ENCODE measurements at regions not wholly inside any gene's neighbourhood (a gene's known extent, or its start where the extent isn't known, plus 50 kb on each side); places are given as distances from the start of the nearest gene placed in this dataset.
A peak's percentile ranks its signal among the peaks of the same experiment; 100 is the strongest.

DNA sequence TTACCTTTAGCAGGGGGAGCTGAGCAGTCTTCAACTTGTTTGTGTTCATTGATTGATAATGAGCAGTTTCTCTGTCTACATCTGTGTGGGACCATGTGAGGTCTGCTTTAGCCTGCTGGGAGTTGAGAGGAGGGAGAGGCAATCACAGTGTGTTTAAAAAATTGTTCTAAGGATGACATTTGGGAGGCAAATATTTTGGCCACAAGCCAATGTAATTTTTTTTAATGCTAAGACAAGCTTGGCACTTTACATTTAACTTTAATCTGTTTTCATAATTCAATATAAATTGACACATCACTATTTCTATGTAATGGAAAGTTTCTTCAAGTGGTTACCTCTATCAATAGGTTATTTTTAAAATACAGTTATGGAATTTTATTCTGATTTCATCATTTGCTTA is 55.9 kb upstream of the SEMA3A start:
- Mint-ChIP-seq H3K4me3 (no peak overlapping the region), H3K9me3 (peaks cover 8% of the 10 kb centered on the region), H3K27ac (peak overlapping the region; percentile 13; the same call in 1 of the 2 replicates), H3K27me3 (ENCODE audit: insufficient read depth, low read depth, poor library complexity) (peaks cover 2% of the 10 kb centered on the region), H3K4me1 (peaks cover 18% of the 10 kb centered on the region), H3K36me3 (ENCODE audit: low read depth) (peaks cover 7% of the 10 kb centered on the region; the same call in 2 of the 3 replicates)
- no peaks in the 10 kb centered on the region for H3F3A ChIP-seq (replicated peaks; ENCODE audit: low read depth)
- H2AFZ ChIP-seq = no peak overlapping the region
- H3K36me3 ChIP-seq (ENCODE audit: insufficient read depth) = 0 out of 2 replicates have a peak, but pooled peaks cover 1% of the 10 kb centered on the region
- no peak for TF ChIP-seq POLR2AphosphoS5 (IDR thresholded peaks at IDR 0.05; ENCODE audit: low read depth)
- no peak for TF ChIP-seq NANOG (IDR thresholded peaks at IDR 0.05; ENCODE audit: borderline replicate concordance)
- TF ChIP-seq, protein P1, sequence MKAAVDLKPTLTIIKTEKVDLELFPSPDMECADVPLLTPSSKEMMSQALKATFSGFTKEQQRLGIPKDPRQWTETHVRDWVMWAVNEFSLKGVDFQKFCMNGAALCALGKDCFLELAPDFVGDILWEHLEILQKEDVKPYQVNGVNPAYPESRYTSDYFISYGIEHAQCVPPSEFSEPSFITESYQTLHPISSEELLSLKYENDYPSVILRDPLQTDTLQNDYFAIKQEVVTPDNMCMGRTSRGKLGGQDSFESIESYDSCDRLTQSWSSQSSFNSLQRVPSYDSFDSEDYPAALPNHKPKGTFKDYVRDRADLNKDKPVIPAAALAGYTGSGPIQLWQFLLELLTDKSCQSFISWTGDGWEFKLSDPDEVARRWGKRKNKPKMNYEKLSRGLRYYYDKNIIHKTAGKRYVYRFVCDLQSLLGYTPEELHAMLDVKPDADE (IDR thresholded peaks at IDR 0.05) = no peak
- no peak for TF ChIP-seq ZNF114 (CRISPR knock-in tag; IDR thresholded peaks at IDR 0.05)
- no peak for TF ChIP-seq CREB1 (CRISPR knock-in tag; IDR thresholded peaks at IDR 0.05; ENCODE audit: low read depth)
- no peak for TF ChIP-seq JUNB (IDR thresholded peaks at IDR 0.05; ENCODE audit: unreplicated experiment)
- TF ChIP-seq EZH2phosphoT487 (IDR thresholded peaks at IDR 0.05; ENCODE audit: unreplicated experiment) = no peak
- TF ChIP-seq EZH2 (IDR thresholded peaks at IDR 0.05; ENCODE audit: low read depth, unreplicated experiment) = no peak
- no peaks in the 10 kb centered on the region for H4K20me1 ChIP-seq (replicated peaks; ENCODE audit: insufficient read depth)
- no peak overlapping the region for H3K4me3 ChIP-seq
- ATAC-seq = no peak
- no peaks in the 10 kb centered on the region for H3K79me2 ChIP-seq (replicated peaks; ENCODE audit: insufficient read depth)
- peak overlapping the region; percentile 0; the same call in 1 of the 2 replicates for H3K4me2 ChIP-seq
- H3K27ac ChIP-seq (ENCODE audit: low read depth) = no peak overlapping the region
- no peak for DNase-seq (ENCODE audit: low spot score)
- no peaks in the 10 kb centered on the region for H3K27me3 ChIP-seq (ENCODE audit: insufficient read depth)
- H3K4me1 ChIP-seq (ENCODE audit: insufficient read depth) = peaks cover 15% of the 10 kb centered on the region
- no peaks in the 10 kb centered on the region for H3K9me2 ChIP-seq (ENCODE audit: insufficient read depth)

DNA sequence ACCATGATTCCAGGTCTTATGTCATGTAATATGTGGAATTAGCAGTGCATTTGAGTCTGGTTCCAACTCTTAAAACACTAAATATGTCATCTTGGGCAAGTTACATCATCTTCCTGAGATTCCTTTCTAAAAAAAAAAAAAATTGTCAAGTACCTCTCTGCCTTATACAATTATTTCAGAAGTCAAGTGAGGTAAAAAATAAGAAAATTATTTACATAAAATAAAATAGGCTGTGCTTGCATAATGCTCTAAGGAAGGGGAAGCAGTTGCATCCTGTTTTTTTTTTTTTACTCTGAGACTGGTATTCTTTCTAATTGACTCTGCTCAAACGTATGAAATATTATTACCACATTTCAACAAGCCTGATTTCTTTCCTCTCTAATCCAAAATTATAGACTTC is 55.1 kb upstream of the SEMA3A start:
- DNase-seq (ENCODE audit: low spot score) (no peak), ATAC-seq (no peak)
- Histone ChIP-seq H3K4me1 (ENCODE audit: insufficient read depth) (peaks cover 15% of the 10 kb centered on the region), H3F3A (replicated peaks; ENCODE audit: low read depth) (no peaks in the 10 kb centered on the region), H3K79me2 (replicated peaks; ENCODE audit: insufficient read depth) (no peaks in the 10 kb centered on the region), H3K4me3 (no peak overlapping the region), H3K9me2 (ENCODE audit: insufficient read depth) (no peaks in the 10 kb centered on the region), H3K27me3 (ENCODE audit: insufficient read depth) (no peaks in the 10 kb centered on the region), H4K20me1 (replicated peaks; ENCODE audit: insufficient read depth) (no peaks in the 10 kb centered on the region), H3K27ac (ENCODE audit: low read depth) (no peak overlapping the region), H3K36me3 (ENCODE audit: insufficient read depth) (0 out of 2 replicates have a peak, but pooled peaks cover 3% of the 10 kb centered on the region), H3K4me2 (no peak overlapping the region), H2AFZ (no peak overlapping the region)
- TF ChIP-seq EZH2 (IDR thresholded peaks at IDR 0.05; ENCODE audit: low read depth, unreplicated experiment) = no peak
- Mint-ChIP-seq H3K4me3 (no peak overlapping the region), H3K9me3 (peaks cover 16% of the 10 kb centered on the region), H3K27me3 (ENCODE audit: insufficient read depth, low read depth, poor library complexity) (peaks cover 2% of the 10 kb centered on the region), H3K36me3 (ENCODE audit: low read depth) (peaks cover 15% of the 10 kb centered on the region), H3K4me1 (peaks cover 18% of the 10 kb centered on the region), H3K27ac (no peak overlapping the region)

DNA sequence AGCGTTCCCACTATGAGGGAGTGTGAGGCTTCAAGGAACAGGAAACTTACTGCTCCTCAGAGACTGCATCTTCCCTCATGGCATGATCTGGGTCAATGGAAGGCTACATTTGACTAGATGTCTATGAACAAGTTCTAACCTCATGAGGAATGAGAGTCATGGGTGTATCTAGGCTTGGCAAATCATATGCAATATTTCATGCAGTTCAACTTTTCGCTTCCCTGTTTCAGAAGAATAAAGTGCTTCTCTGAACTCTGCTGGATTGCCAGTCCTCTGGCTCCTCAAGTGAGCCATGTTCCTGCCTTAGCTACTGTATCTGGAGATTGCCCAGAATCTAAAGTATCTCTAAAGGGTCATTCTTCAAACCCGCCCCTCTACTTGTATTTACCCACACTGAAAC is 54.3 kb upstream of the SEMA3A start:
- Mint-ChIP-seq H3K27ac (no peak overlapping the region), H3K4me1 (peaks cover 18% of the 10 kb centered on the region), H3K9me3 (peaks cover 24% of the 10 kb centered on the region), H3K36me3 (ENCODE audit: low read depth) (peaks cover 23% of the 10 kb centered on the region), H3K4me3 (no peak overlapping the region), H3K27me3 (ENCODE audit: insufficient read depth, low read depth, poor library complexity) (peaks cover 2% of the 10 kb centered on the region)
- Histone ChIP-seq H3K4me3 (no peak overlapping the region), H3K4me2 (no peak overlapping the region), H2AFZ (peak overlapping the region; percentile 75), H3K27ac (ENCODE audit: low read depth) (no peak overlapping the region), H3K36me3 (ENCODE audit: insufficient read depth) (0 out of 2 replicates have a peak, but pooled peaks cover 3% of the 10 kb centered on the region), H3K79me2 (replicated peaks; ENCODE audit: insufficient read depth) (no peaks in the 10 kb centered on the region), H3K9me2 (ENCODE audit: insufficient read depth) (no peaks in the 10 kb centered on the region), H3K4me1 (ENCODE audit: insufficient read depth) (peaks cover 15% of the 10 kb centered on the region), H4K20me1 (replicated peaks; ENCODE audit: insufficient read depth) (no peaks in the 10 kb centered on the region), H3K27me3 (ENCODE audit: insufficient read depth) (no peaks in the 10 kb centered on the region), H3F3A (replicated peaks; ENCODE audit: low read depth) (no peaks in the 10 kb centered on the region)
- TF ChIP-seq, protein P2, sequence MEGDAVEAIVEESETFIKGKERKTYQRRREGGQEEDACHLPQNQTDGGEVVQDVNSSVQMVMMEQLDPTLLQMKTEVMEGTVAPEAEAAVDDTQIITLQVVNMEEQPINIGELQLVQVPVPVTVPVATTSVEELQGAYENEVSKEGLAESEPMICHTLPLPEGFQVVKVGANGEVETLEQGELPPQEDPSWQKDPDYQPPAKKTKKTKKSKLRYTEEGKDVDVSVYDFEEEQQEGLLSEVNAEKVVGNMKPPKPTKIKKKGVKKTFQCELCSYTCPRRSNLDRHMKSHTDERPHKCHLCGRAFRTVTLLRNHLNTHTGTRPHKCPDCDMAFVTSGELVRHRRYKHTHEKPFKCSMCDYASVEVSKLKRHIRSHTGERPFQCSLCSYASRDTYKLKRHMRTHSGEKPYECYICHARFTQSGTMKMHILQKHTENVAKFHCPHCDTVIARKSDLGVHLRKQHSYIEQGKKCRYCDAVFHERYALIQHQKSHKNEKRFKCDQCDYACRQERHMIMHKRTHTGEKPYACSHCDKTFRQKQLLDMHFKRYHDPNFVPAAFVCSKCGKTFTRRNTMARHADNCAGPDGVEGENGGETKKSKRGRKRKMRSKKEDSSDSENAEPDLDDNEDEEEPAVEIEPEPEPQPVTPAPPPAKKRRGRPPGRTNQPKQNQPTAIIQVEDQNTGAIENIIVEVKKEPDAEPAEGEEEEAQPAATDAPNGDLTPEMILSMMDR (conservative IDR thresholded peaks at IDR 0.05; ENCODE audit: low read depth in 2 of 2) = no peak
- no peak for TF ChIP-seq POLR2AphosphoS5 (IDR thresholded peaks at IDR 0.05; ENCODE audit: low read depth)
- TF ChIP-seq JUNB (IDR thresholded peaks at IDR 0.05; ENCODE audit: unreplicated experiment) = no peak
- DNase-seq (ENCODE audit: low spot score) = no peak
- ATAC-seq = no peak

All from GM23338 (cell line).